Activated naive CD4-positive, alpha-beta T cell treated with anti-CD3 and anti-CD28 coated beads for 36 hours (primary cell): ENCODE measurements at regions not wholly inside any gene's neighbourhood (a gene's known extent, or its start where the extent isn't known, plus 50 kb on each side); places are given as distances from the start of the nearest gene placed in this dataset.

Experiments used
- CTCF ChIA-PET: fragments of 350-600 bp; sonication (Branson Sonifier 250); formaldehyde crosslinking; loops from one replicate; lab custom pipeline; 2021; ENCODE audit warnings: antibody characterized with exemption; lab: Charles Lee
- DNase-seq: peaks from one replicate; pipeline ENCODE4 v3.0.0-alpha.2; 2020
- H3K27ac Mint-ChIP-seq: one replicate; pipeline ENCODE4 v1.8.0; 2021; ENCODE audit warnings: mild to moderate bottlenecking, mixed read lengths
- H3K27me3 Mint-ChIP-seq: one replicate; pipeline ENCODE4 v1.8.0; 2021; ENCODE audit warnings: low read depth, mixed read lengths
- H3K36me3 Mint-ChIP-seq: one replicate; pipeline ENCODE4 v1.8.0; 2021; ENCODE audit warnings: low read depth, mixed read lengths
- H3K4me1 Mint-ChIP-seq: one replicate; pipeline ENCODE4 v1.8.0; 2021; ENCODE audit warnings: low read depth, mixed read lengths
- H3K4me3 Mint-ChIP-seq: one replicate; pipeline ENCODE4 v1.8.0; 2021; ENCODE audit warnings: mild to moderate bottlenecking, moderate library complexity, mixed read lengths
- H3K9me3 Mint-ChIP-seq: one replicate; pipeline ENCODE4 v1.8.0; 2021; ENCODE audit warnings: mixed read lengths
- intact Hi-C: fragments of 100-400 bp; cut with micrococcal nuclease; formaldehyde crosslinking; loops from one replicate; pipeline ENCODE4 v1.15.1; 2023

- no peak for DNase-seq
- H3K27ac Mint-ChIP-seq: no peak overlapping the region
- CTCF ChIA-PET: no interaction called here
- H3K4me1 Mint-ChIP-seq: no peaks in the 10 kb centered on the region
- no peaks in the 10 kb centered on the region for H3K27me3 Mint-ChIP-seq
- intact Hi-C loops: no loop called here
- H3K36me3 Mint-ChIP-seq: no peaks in the 10 kb centered on the region
- no peak overlapping the region for H3K4me3 Mint-ChIP-seq
- no peaks in the 10 kb centered on the region for H3K9me3 Mint-ChIP-seq
These were observed 120.5 kb downstream of the AQP9 start for GRCh38 chr15:58258501-58259292.

GRCh38 chr15:58260205-58260724 lies 122.1 kb downstream of the AQP9 start:
- intact Hi-C loops: loop anchor here (10.0 kb wide), 1 partner anchor 165 kb away; no protein-coding TSS in a partner anchor
- H3K4me3 Mint-ChIP-seq: no peak overlapping the region

GRCh38 chr15:58260725-58261267 lies 122.6 kb downstream of the AQP9 start:
- intact Hi-C loops: loop anchor here (10.0 kb wide), 1 partner anchor 164 kb away; no protein-coding TSS in a partner anchor
- Mint-ChIP-seq H3K27ac (no peak overlapping the region), H3K9me3 (no peaks in the 10 kb centered on the region), H3K4me1 (peaks cover 3% of the 10 kb centered on the region), H3K27me3 (no peaks in the 10 kb centered on the region), H3K36me3 (no peaks in the 10 kb centered on the region), H3K4me3 (no peak overlapping the region)
- CTCF ChIA-PET: no interaction called here
- DNase-seq: no peak

More at GRCh38 chr15:58260205-58260724, 122.1 kb downstream of the AQP9 start:
- DNase-seq: no peak
- H3K4me1 Mint-ChIP-seq: peaks cover 3% of the 10 kb centered on the region
- no peak overlapping the region for H3K27ac Mint-ChIP-seq
- CTCF ChIA-PET: no interaction called here
- H3K27me3 Mint-ChIP-seq: no peaks in the 10 kb centered on the region
- no peaks in the 10 kb centered on the region for H3K36me3 Mint-ChIP-seq
- H3K9me3 Mint-ChIP-seq: no peaks in the 10 kb centered on the region

- CTCF ChIA-PET: no interaction called here
- Mint-ChIP-seq H3K36me3 (no peaks in the 10 kb centered on the region), H3K9me3 (no peaks in the 10 kb centered on the region), H3K4me3 (no peak overlapping the region), H3K27me3 (no peaks in the 10 kb centered on the region), H3K4me1 (peaks cover 3% of the 10 kb centered on the region), H3K27ac (no peak overlapping the region)
- intact Hi-C loops: loop anchor here (10.0 kb wide), 1 partner anchor 163 kb away; no protein-coding TSS in a partner anchor
- no peak for DNase-seq
These were observed 123.2 kb downstream of the AQP9 start for GRCh38 chr15:58261368-58261767.

- H3K27ac Mint-ChIP-seq: no peak overlapping the region
- intact Hi-C loops: loop anchor here (10.0 kb wide), 1 partner anchor 160 kb away; no protein-coding TSS in a partner anchor
- no peak overlapping the region for H3K4me3 Mint-ChIP-seq
These were observed 126.1 kb downstream of the AQP9 start for GRCh38 chr15:58264053-58264971.

GRCh38 chr15:58267051-58267450 lies 128.9 kb downstream of the AQP9 start:
- H3K27ac Mint-ChIP-seq: no peak overlapping the region
- peaks cover 8% of the 10 kb centered on the region for H3K9me3 Mint-ChIP-seq
- peaks cover 2% of the 10 kb centered on the region for H3K36me3 Mint-ChIP-seq
- no peak for DNase-seq
- intact Hi-C loops: loop anchor here (5.0 to 10.0 kb wide), 2 partner anchors 158 to 480 kb away; partner anchors contain the start of gene ADAM10
- H3K4me3 Mint-ChIP-seq: no peak overlapping the region
- H3K4me1 Mint-ChIP-seq: peaks cover 14% of the 10 kb centered on the region
- no peaks in the 10 kb centered on the region for H3K27me3 Mint-ChIP-seq
- CTCF ChIA-PET: interaction anchor here (1.3 kb wide), 1 partner anchor 39 kb away, joined by 6 read pairs; no protein-coding TSS in a partner anchor

More at GRCh38 chr15:58264053-58264971, 126.1 kb downstream of the AQP9 start:
- Mint-ChIP-seq H3K4me1 (peaks cover 4% of the 10 kb centered on the region), H3K36me3 (no peaks in the 10 kb centered on the region), H3K27me3 (no peaks in the 10 kb centered on the region), H3K9me3 (no peaks in the 10 kb centered on the region)
- DNase-seq: no peak
- CTCF ChIA-PET: interaction anchor here (0.6 kb wide), 1 partner anchor 559 kb away, joined by 3 read pairs; no protein-coding TSS in a partner anchor

GRCh38 chr15:58268746-58269267 lies 130.6 kb downstream of the AQP9 start:
- DNase-seq: no peak
- Mint-ChIP-seq H3K9me3 (peaks cover 8% of the 10 kb centered on the region), H3K4me3 (no peak overlapping the region), H3K4me1 (peaks cover 14% of the 10 kb centered on the region), H3K36me3 (peaks cover 2% of the 10 kb centered on the region), H3K27ac (no peak overlapping the region), H3K27me3 (no peaks in the 10 kb centered on the region)
- intact Hi-C loops: loop anchor here (5.0 to 10.0 kb wide), 2 partner anchors 156 to 478 kb away; partner anchors contain the start of gene ADAM10
- CTCF ChIA-PET: interaction anchor here (0.6 to 1.1 kb wide), 6 partner anchors 20 to 292 kb away, joined by 3 to 4 read pairs (median 3); no protein-coding TSS in a partner anchor

- Mint-ChIP-seq H3K4me1 (peaks cover 11% of the 10 kb centered on the region), H3K27me3 (no peaks in the 10 kb centered on the region), H3K4me3 (no peak overlapping the region), H3K27ac (no peak overlapping the region), H3K9me3 (peaks cover 8% of the 10 kb centered on the region), H3K36me3 (peaks cover 2% of the 10 kb centered on the region)
- CTCF ChIA-PET: interaction anchor here (0.6 to 1.3 kb wide), 9 partner anchors 19 to 490 kb away, joined by 3 to 4 read pairs (median 3); no protein-coding TSS in a partner anchor
- DNase-seq: peak; percentile 56
- intact Hi-C loops: loop anchor here (1.0 to 10.0 kb wide), 6 partner anchors 43 to 688 kb away; partner anchors contain the start of genes ADAM10 and MINDY2
These were observed 131.6 kb downstream of the AQP9 start for GRCh38 chr15:58269455-58270414.

- H3K4me1 Mint-ChIP-seq: peaks cover 11% of the 10 kb centered on the region
- H3K36me3 Mint-ChIP-seq: peaks cover 2% of the 10 kb centered on the region
- no peaks in the 10 kb centered on the region for H3K27me3 Mint-ChIP-seq
- H3K9me3 Mint-ChIP-seq: peaks cover 8% of the 10 kb centered on the region
- no peak for DNase-seq
- H3K4me3 Mint-ChIP-seq: no peak overlapping the region
- intact Hi-C loops: loop anchor here (2.0 to 10.0 kb wide), 3 partner anchors 45 to 501 kb away; partner anchors contain the start of gene MINDY2
- CTCF ChIA-PET: interaction anchor here (0.7 kb wide), 2 partner anchors 98 to 468 kb away, joined by 3 read pairs; no protein-coding TSS in a partner anchor
- H3K27ac Mint-ChIP-seq: no peak overlapping the region
These were observed 133.2 kb downstream of the AQP9 start for GRCh38 chr15:58271410-58271809.

- Mint-ChIP-seq H3K4me3 (no peak overlapping the region), H3K27me3 (no peaks in the 10 kb centered on the region), H3K27ac (no peak overlapping the region), H3K9me3 (peaks cover 8% of the 10 kb centered on the region), H3K36me3 (peaks cover 2% of the 10 kb centered on the region), H3K4me1 (peaks cover 11% of the 10 kb centered on the region)
- CTCF ChIA-PET: interaction anchor here (0.6 kb wide), 2 partner anchors 45 to 450 kb away, joined by 3 to 6 read pairs; no protein-coding TSS in a partner anchor
- DNase-seq: no peak
- intact Hi-C loops: loop anchor here (5.0 to 10.0 kb wide), 2 partner anchors 242 to 499 kb away; partner anchors contain the start of gene MINDY2
These were observed 134.9 kb downstream of the AQP9 start for GRCh38 chr15:58273104-58273503.
